Esophagus muscularis mucosa (tissue), 4 donors: ENCODE measurements at regions not wholly inside any gene's neighbourhood (a gene's known extent, or its start where the extent isn't known, plus 50 kb on each side); places are given as distances from the start of the nearest gene placed in this dataset.

Experiments used
- DNase-seq: peaks from one replicate; pipeline ENCODE4 v3.0.0-alpha.2; 2017; ENCODE audit errors: extremely low spot score
- H3K27ac ChIP-seq, 4 donors: fragments of 200-600 bp; sonication (generic); replicated peaks in 1 of 4; 1 replicate in 3 of 4; 2 replicates in 1 of 4; pipeline ENCODE4 v1.5.1; 2016 to 2019; ENCODE audit warnings: mild to moderate bottlenecking in 1 of 4
- H3K27me3 ChIP-seq, 4 donors: fragments of 200-600 bp; sonication (generic); one replicate each; pipeline versions ENCODE4 v1.5.1 to v1.6.0; 2016 to 2019
- H3K36me3 ChIP-seq, 4 donors: fragments of 200-600 bp; sonication (generic); one replicate each; pipeline ENCODE4 v1.5.1; 2016 to 2019
- H3K4me1 ChIP-seq, 4 donors: fragments of 200-600 bp; sonication (generic); one replicate each; pipeline ENCODE4 v1.5.1; 2016 to 2019
- H3K4me3 ChIP-seq, 4 donors: fragments of 200-600 bp; sonication (generic); 1 replicate in 2 of 4; 2 replicates in 2 of 4; pipeline ENCODE4 v1.5.1; 2016 to 2019; ENCODE audit warnings: mild to moderate bottlenecking in 4 of 4, moderate library complexity in 1 of 4
- H3K9me3 ChIP-seq, 4 donors: fragments of 200-600 bp; sonication (generic); 1 replicate in 3 of 4; 2 replicates in 1 of 4; pipeline ENCODE4 v1.5.1; 2016 to 2019
- EP300 ChIP-seq: sonication (generic); formaldehyde crosslinking; IDR thresholded peaks from one replicate; pipeline ENCODE4 v1.6.1; 2017; ENCODE audit warnings: antibody characterized with exemption
- POLR2A ChIP-seq: fragments of 450-650 bp; IDR thresholded peaks from one replicate; pipeline ENCODE4 v1.6.1; 2017; ENCODE audit warnings: antibody characterized with exemption, moderate library complexity, mild to moderate bottlenecking, low read depth
- POLR2AphosphoS5 ChIP-seq, 2 donors: sonication (generic); formaldehyde crosslinking; IDR thresholded peaks; one replicate each; pipeline ENCODE4 v1.6.1; 2017; ENCODE audit warnings: antibody characterized with exemption in 2 of 2
- WGBS: methylation state at CpG from one replicate; pipeline ENCODE4 v1.1.5; 2018; 5-methylcytosine and 5-hydroxymethylcytosine counted together
- intact Hi-C: fragments of 100-400 bp; cut with DNase I; formaldehyde crosslinking; loops from one replicate; pipeline ENCODE4 v1.15.1; 2023
- TF ChIP-seq, protein P1 (sequence below), 3 experiments: fragments of 200-600 bp in 2 of 3; fragments of 450-650 bp in 1 of 3; sonication (generic) in 2 of 3; IDR thresholded peaks; one replicate each; pipeline ENCODE4 v1.5.1; 2017 to 2019; ENCODE audit warnings: antibody characterized with exemption in 3 of 3, mild to moderate bottlenecking in 2 of 3, moderate library complexity in 1 of 3

DNA sequence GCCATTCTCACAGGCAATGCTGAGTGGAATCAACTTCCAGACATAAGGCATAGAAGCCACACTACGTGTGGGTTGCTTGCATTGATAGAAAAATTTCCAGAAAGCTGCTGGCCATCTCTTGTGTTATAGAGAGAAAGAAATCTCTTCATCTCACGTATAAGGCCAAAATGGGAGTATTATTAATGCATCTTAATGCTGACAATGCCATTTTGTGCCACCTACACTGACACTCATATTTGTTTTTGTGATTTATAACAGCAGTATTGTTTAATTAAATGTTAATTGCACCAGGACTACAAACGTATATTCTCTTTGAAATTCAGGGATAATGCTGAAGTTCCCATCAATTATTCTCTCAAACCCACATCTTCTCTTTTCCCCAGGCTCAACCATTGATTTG, 56.1 kb upstream of the TMEM132D start:
- 57% methylated on average over 3 of the region's 3 CpGs for WGBS

DNA sequence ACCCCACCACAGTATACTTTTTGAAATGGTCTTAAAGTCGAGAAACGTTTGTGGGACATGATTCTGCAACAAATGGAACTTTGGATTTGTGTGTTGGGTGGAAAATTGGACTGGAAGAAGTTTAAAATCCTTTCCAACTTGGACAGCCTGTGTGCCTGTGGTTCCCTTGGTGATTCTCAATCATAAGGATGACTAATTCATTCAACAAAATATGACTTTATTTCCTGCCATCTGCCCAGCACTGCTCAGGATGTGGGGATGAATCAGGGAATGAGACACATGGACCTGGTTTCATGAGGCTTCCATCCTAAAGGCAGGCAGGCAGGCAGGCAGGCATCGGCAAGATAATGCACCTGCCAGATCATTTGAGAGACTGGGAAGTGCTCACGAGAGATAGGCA, 57.3 kb upstream of the TMEM132D start:
- intact Hi-C loops = no loop called here
- Histone ChIP-seq H3K9me3 (peaks cover 0 to 4% (median 0%) of the 10 kb centered on the region in 4 donors), H3K4me3 (no peak overlapping the region), H3K27me3 (peaks cover 0 to 9% (median 0%) of the 10 kb centered on the region in 4 donors), H3K27ac (no peak overlapping the region), H3K36me3 (no peaks in the 10 kb centered on the region), H3K4me1 (no peaks in the 10 kb centered on the region)
- no peak for DNase-seq
- WGBS = 56% methylated on average over 4 of the region's 4 CpGs
- TF ChIP-seq POLR2A = no peak
- TF ChIP-seq, protein P1, sequence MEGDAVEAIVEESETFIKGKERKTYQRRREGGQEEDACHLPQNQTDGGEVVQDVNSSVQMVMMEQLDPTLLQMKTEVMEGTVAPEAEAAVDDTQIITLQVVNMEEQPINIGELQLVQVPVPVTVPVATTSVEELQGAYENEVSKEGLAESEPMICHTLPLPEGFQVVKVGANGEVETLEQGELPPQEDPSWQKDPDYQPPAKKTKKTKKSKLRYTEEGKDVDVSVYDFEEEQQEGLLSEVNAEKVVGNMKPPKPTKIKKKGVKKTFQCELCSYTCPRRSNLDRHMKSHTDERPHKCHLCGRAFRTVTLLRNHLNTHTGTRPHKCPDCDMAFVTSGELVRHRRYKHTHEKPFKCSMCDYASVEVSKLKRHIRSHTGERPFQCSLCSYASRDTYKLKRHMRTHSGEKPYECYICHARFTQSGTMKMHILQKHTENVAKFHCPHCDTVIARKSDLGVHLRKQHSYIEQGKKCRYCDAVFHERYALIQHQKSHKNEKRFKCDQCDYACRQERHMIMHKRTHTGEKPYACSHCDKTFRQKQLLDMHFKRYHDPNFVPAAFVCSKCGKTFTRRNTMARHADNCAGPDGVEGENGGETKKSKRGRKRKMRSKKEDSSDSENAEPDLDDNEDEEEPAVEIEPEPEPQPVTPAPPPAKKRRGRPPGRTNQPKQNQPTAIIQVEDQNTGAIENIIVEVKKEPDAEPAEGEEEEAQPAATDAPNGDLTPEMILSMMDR (IDR thresholded peaks at IDR 0.05) = no peak
- no peak for TF ChIP-seq EP300
- TF ChIP-seq POLR2AphosphoS5 (IDR thresholded peaks at IDR 0.05) = no peak

More for the DNA sequence above, 56.1 kb upstream of the TMEM132D start:
- Histone ChIP-seq H3K27ac (no peak overlapping the region), H3K36me3 (no peaks in the 10 kb centered on the region), H3K9me3 (peaks cover 0 to 4% (median 0%) of the 10 kb centered on the region in 4 donors), H3K4me1 (no peaks in the 10 kb centered on the region), H3K27me3 (peaks cover 0 to 5% (median 0%) of the 10 kb centered on the region in 4 donors), H3K4me3 (no peak overlapping the region)
- intact Hi-C loops = no loop called here
- TF ChIP-seq EP300 = no peak
- TF ChIP-seq, protein P1 (IDR thresholded peaks at IDR 0.05) = no peak
- no peak for TF ChIP-seq POLR2A
- no peak for TF ChIP-seq POLR2AphosphoS5 (IDR thresholded peaks at IDR 0.05)
- DNase-seq = no peak

DNA sequence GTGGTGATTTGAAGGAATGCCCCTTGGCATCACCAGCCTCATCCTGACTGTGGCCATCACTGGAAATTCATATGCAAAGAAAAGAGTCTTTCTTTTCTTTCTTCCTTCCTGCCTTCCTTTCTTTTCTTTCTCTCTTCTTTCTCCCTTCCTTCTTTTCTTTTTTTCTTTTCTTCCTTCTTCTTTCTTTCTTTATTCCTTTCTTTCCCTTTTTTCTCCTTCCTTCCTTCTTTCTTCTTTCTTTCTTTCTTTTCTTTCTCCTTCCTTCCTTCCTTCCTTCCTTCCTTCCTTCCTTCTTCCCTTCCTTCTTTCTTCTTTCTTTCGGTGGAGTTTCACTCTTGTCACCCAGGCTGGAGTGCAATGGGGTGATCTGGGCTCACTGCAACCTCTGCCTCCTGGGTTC, 58.0 kb upstream of the TMEM132D start:
- WGBS = 89% methylated on average over 1 of the region's 1 CpG
- Histone ChIP-seq H3K27ac (no peak overlapping the region), H3K4me1 (no peaks in the 10 kb centered on the region), H3K4me3 (no peak overlapping the region), H3K27me3 (peaks cover 0 to 9% (median 0%) of the 10 kb centered on the region in 4 donors), H3K36me3 (no peaks in the 10 kb centered on the region), H3K9me3 (no peaks in the 10 kb centered on the region)
- DNase-seq = no peak
- intact Hi-C loops = no loop called here
- TF ChIP-seq POLR2A (no peak), POLR2AphosphoS5 (IDR thresholded peaks at IDR 0.05) (no peak), EP300 (no peak)
- TF ChIP-seq, protein P1 (IDR thresholded peaks at IDR 0.05) = no peak

DNA sequence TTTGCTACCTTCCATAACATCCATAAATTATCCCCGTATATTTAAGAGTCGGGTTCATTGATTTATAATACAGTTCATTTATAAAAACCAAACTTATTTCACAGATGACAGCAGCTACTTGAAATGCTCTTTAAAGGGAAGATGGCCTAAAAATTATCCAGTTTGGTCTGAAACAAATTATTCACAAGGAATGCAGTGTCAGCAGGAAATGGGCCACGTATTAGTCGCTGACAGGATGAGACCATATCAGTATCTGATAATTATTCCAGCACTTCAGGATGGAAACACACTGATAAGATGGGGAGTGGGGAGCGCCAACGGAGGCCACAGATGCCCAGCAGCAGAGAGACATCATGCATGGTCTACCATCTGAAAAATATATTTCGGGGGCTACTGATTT, 60.5 kb upstream of the TMEM132D start:
- Histone ChIP-seq H3K27ac (no peak overlapping the region), H3K36me3 (no peaks in the 10 kb centered on the region), H3K9me3 (peaks cover 0 to 7% (median 0%) of the 10 kb centered on the region in 4 donors), H3K4me1 (no peaks in the 10 kb centered on the region), H3K27me3 (peaks cover 0 to 9% (median 0%) of the 10 kb centered on the region in 4 donors), H3K4me3 (no peak overlapping the region)
- intact Hi-C loops = no loop called here
- no peak for TF ChIP-seq POLR2AphosphoS5 (IDR thresholded peaks at IDR 0.05)
- TF ChIP-seq, protein P1 (IDR thresholded peaks at IDR 0.05) = no peak
- no peak for TF ChIP-seq POLR2A
- TF ChIP-seq EP300 = no peak
- no peak for DNase-seq
- WGBS = 74% methylated on average over 7 of the region's 7 CpGs

DNA sequence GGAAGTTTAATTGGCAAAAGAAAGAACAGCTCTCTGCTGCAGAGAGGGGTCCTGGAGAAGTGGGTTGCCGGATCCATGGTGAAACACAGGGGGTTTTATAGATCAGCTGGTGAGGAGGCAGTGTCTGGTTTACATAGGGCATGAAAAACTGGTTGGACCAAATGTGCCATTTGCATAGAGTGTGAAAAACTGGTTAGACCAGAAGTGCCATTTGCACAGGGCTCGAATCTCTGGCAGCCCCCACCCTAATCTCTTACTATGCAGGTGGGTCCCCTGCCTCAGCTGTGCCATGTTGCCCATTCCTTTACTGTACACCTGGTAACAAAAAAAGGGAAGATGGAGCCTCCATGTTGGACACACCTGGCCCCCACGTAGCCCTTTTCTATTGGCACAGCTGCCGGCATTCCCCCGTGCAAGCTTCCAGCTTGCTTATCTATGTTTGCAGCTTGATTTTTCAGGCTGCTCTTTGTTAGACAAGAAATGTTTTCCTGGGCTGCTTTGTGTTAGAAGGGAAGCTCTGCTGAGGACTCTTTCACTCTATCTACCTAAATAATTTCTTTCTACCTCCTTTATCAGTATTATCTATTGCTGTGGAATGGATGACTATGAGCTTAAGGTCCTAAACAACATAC, 61.1 kb upstream of the TMEM132D start:
- 77% methylated on average over 5 of the region's 5 CpGs for WGBS
- DNase-seq = no peak
- no peaks in the 10 kb centered on the region for H3K36me3 ChIP-seq
- no peak overlapping the region for H3K4me3 ChIP-seq
- H3K4me1 ChIP-seq = no peaks in the 10 kb centered on the region
- peaks cover 0 to 9% (median 0%) of the 10 kb centered on the region in 4 donors for H3K27me3 ChIP-seq
- intact Hi-C loops = no loop called here
- H3K27ac ChIP-seq = no peak overlapping the region
- peaks cover 0 to 7% (median 0%) of the 10 kb centered on the region in 4 donors for H3K9me3 ChIP-seq
- no peak for TF ChIP-seq POLR2A
- TF ChIP-seq EP300 = no peak
- TF ChIP-seq, protein P1 (IDR thresholded peaks at IDR 0.05) = no peak
- no peak for TF ChIP-seq POLR2AphosphoS5 (IDR thresholded peaks at IDR 0.05)
